OCI-LY3 (cell line): ENCODE measurements at regions not wholly inside any gene's neighbourhood (a gene's known extent, or its start where the extent isn't known, plus 50 kb on each side); places are given as distances from the start of the nearest gene placed in this dataset.

Source experiments
- H2AFZ ChIP-seq: fragments of 200-600, 300-600 bp; shearing (Covaris generic); 2 replicates; pipeline ENCODE4 v1.6.0; 2014; ENCODE audit warnings: antibody characterized with exemption, low read depth, low read length
- H3K27ac ChIP-seq: fragments of 200-600, 300-600 bp; sonication (generic); 2 replicates; pipeline ENCODE4 v1.5.1; 2014; ENCODE audit warnings: mild to moderate bottlenecking, low read length, moderate library complexity, mixed read lengths
- H3K27me3 ChIP-seq: fragments of 200-600, 300-600 bp; sonication (generic); 2 replicates; pipeline ENCODE4 v1.6.1; 2014; ENCODE audit warnings: low read depth, low read length, mixed read lengths
- H3K36me3 ChIP-seq: fragments of 200-600, 300-600 bp; sonication (generic); replicated peaks from 2 replicates; pipeline ENCODE3; 2014; ENCODE audit warnings: low read depth, low read length, mixed read lengths
- H3K4me1 ChIP-seq: fragments of 300-600, 200-600 bp; sonication (generic); 2 replicates; pipeline ENCODE4 v1.6.1; 2014; ENCODE audit warnings: low read length, mixed read lengths
- H3K4me2 ChIP-seq: fragments of 200-600, 300-600 bp; sonication (generic); 2 replicates; pipeline ENCODE4 v1.6.1; 2014; ENCODE audit warnings: low read length, mixed read lengths
- H3K4me3 ChIP-seq: fragments of 300-600, 200-600 bp; sonication (generic); 2 replicates; pipeline ENCODE4 v1.5.1; 2014; ENCODE audit warnings: antibody characterized with exemption, mild to moderate bottlenecking, low read length, moderate library complexity
- H3K79me2 ChIP-seq: fragments of 300-600, 200-600 bp; shearing (Covaris generic); 2 replicates; pipeline ENCODE4 v1.6.1; 2014; ENCODE audit warnings: mild to moderate bottlenecking, low read length, mixed read lengths
- H3K9ac ChIP-seq: fragments of 300-600, 200-600 bp; shearing (Covaris generic); 2 replicates; pipeline ENCODE4 v1.6.0; 2014; ENCODE audit warnings: mild to moderate bottlenecking, low read length, moderate library complexity
- H3K9me3 ChIP-seq: fragments of 200-600, 300-600 bp; shearing (Covaris generic); 2 replicates; pipeline ENCODE4 v1.6.1; 2014; ENCODE audit warnings: low read length, mixed read lengths; ENCODE audit not compliant: insufficient read depth
- H4K20me1 ChIP-seq: fragments of 200-600, 300-600 bp; sonication (generic); 2 replicates; pipeline ENCODE4 v1.6.1; 2016; ENCODE audit warnings: low read length, mixed read lengths; ENCODE audit not compliant: insufficient read depth
- CTCF ChIP-seq: fragments of 200-600, 300-600 bp; sonication (generic); IDR thresholded peaks from 2 replicates; pipeline ENCODE4 v1.5.1; 2014; ENCODE audit warnings: antibody characterized with exemption, low read length, low read depth
- EZH2phosphoT487 ChIP-seq: fragments of 200-600 bp; shearing (Covaris generic); IDR thresholded peaks from 2 replicates; pipeline ENCODE4 v1.6.1; 2018; ENCODE audit warnings: antibody characterized with exemption, mixed run types, low read depth

GRCh38 chr1:8096105-8097011 is 70.2 kb upstream of the ERRFI1 start:
- Histone ChIP-seq H4K20me1 (no peaks in the 10 kb centered on the region), H3K9me3 (no peaks in the 10 kb centered on the region; the same call in 1 of the 2 replicates), H3K4me1 (peaks cover 55% of the 10 kb centered on the region), H3K27ac (peak overlapping the region; percentile 99), H2AFZ (no peak overlapping the region), H3K4me2 (peak overlapping the region; percentile 77), H3K27me3 (no peaks in the 10 kb centered on the region), H3K79me2 (no peaks in the 10 kb centered on the region), H3K9ac (peak overlapping the region; percentile 91), H3K4me3 (peak overlapping the region; percentile 61), H3K36me3 (peaks cover 8% of the 10 kb centered on the region)
- TF ChIP-seq CTCF (no peak), EZH2phosphoT487 (no peak)

- TF ChIP-seq EZH2phosphoT487 (no peak), CTCF (no peak)
- H3K4me3 ChIP-seq, result no peak overlapping the region
Observed at GRCh38 chr1:8095584-8095983, 69.5 kb upstream of the ERRFI1 start.

GRCh38 chr1:8094481-8095241 is 68.6 kb upstream of the ERRFI1 start:
- H3K4me1 ChIP-seq, result peaks cover 48% of the 10 kb centered on the region
- H3K4me3 ChIP-seq, result no peak overlapping the region
- H3K9ac ChIP-seq, result no peak overlapping the region
- no peak overlapping the region for H3K4me2 ChIP-seq
- H3K9me3 ChIP-seq, result no peaks in the 10 kb centered on the region; the same call in 1 of the 2 replicates
- H3K79me2 ChIP-seq, result no peaks in the 10 kb centered on the region
- H3K27me3 ChIP-seq, result no peaks in the 10 kb centered on the region
- no peak overlapping the region for H3K27ac ChIP-seq
- no peak overlapping the region for H2AFZ ChIP-seq
- H4K20me1 ChIP-seq, result no peaks in the 10 kb centered on the region
- TF ChIP-seq EZH2phosphoT487 (no peak), CTCF (no peak)
- peaks cover 8% of the 10 kb centered on the region for H3K36me3 ChIP-seq

More at GRCh38 chr1:8095584-8095983, 69.5 kb upstream of the ERRFI1 start:
- H3K27ac ChIP-seq, result peak overlapping the region; percentile 99
- no peaks in the 10 kb centered on the region; the same call in 1 of the 2 replicates for H3K9me3 ChIP-seq
- H2AFZ ChIP-seq, result no peak overlapping the region
- H3K79me2 ChIP-seq, result no peaks in the 10 kb centered on the region
- H3K4me1 ChIP-seq, result peaks cover 51% of the 10 kb centered on the region
- peak overlapping the region; percentile 77; the same call in 1 of the 2 replicates for H3K4me2 ChIP-seq
- H3K27me3 ChIP-seq, result no peaks in the 10 kb centered on the region
- no peak overlapping the region for H3K9ac ChIP-seq
- peaks cover 8% of the 10 kb centered on the region for H3K36me3 ChIP-seq
- H4K20me1 ChIP-seq, result no peaks in the 10 kb centered on the region
